Renal cortex interstitium (tissue), 11 donors: ENCODE measurements at regions not wholly inside any gene's neighbourhood (a gene's known extent, or its start where the extent isn't known, plus 50 kb on each side); places are given as distances from the start of the nearest gene placed in this dataset.

Experiments
- DNase-seq, 11 donors: peaks; one replicate each; pipeline ENCODE4 v3.0.0-alpha.2; 2013; ENCODE audit warnings: low read depth in 9 of 11, low spot score in 4 of 11; ENCODE audit errors: extremely low read depth in 1 of 11

- DNase-seq, result no peak
Measured at GRCh38 chr16:9419161-9419560, 327.7 kb downstream of the HAPSTR1 start.

GRCh38 chr16:9422762-9423513 is 331.5 kb downstream of the HAPSTR1 start:
- DNase-seq, result no peak

GRCh38 chr16:9425236-9425635 is 333.8 kb downstream of the HAPSTR1 start:
- DNase-seq, result peak in 2 of 11 donors; percentile 22

- no peak for DNase-seq
Measured at GRCh38 chr16:9428355-9429005, 337.0 kb downstream of the HAPSTR1 start.

GRCh38 chr16:9429646-9430330 is 338.3 kb downstream of the HAPSTR1 start:
- DNase-seq, result no peak

GRCh38 chr16:9434659-9435058 is 343.2 kb downstream of the HAPSTR1 start:
- DNase-seq, result no peak

GRCh38 chr16:9436175-9436574 is 344.7 kb downstream of the HAPSTR1 start:
- no peak for DNase-seq

- no peak for DNase-seq
Measured at GRCh38 chr16:9437115-9437514, 345.7 kb downstream of the HAPSTR1 start.

- no peak for DNase-seq
Measured at GRCh38 chr16:9438991-9439390, 347.5 kb downstream of the HAPSTR1 start.

- no peak for DNase-seq
Measured at GRCh38 chr16:9441012-9441411, 349.6 kb downstream of the HAPSTR1 start.

- DNase-seq, result no peak
Measured at GRCh38 chr16:9443864-9444263, 352.4 kb downstream of the HAPSTR1 start.

- no peak for DNase-seq
Measured at GRCh38 chr16:9446471-9447194, 355.2 kb downstream of the HAPSTR1 start.

GRCh38 chr16:9447195-9447551 is 355.7 kb downstream of the HAPSTR1 start:
- DNase-seq, result no peak

- no peak for DNase-seq
Measured at GRCh38 chr16:9447699-9448098, 356.3 kb downstream of the HAPSTR1 start.

GRCh38 chr16:9449597-9449996 is 358.2 kb downstream of the HAPSTR1 start:
- no peak for DNase-seq

- DNase-seq, result no peak
Measured at GRCh38 chr16:9457215-9457614, 365.8 kb downstream of the HAPSTR1 start.

GRCh38 chr16:9458816-9459215 is 367.4 kb downstream of the HAPSTR1 start:
- DNase-seq, result no peak

GRCh38 chr16:9462984-9463383 is 371.5 kb downstream of the HAPSTR1 start:
- DNase-seq, result no peak

- no peak for DNase-seq
Measured at GRCh38 chr16:9463461-9463860, 372.0 kb downstream of the HAPSTR1 start.

- no peak for DNase-seq
Measured at GRCh38 chr16:9465161-9465560, 373.7 kb downstream of the HAPSTR1 start.
